Central memory CD8-positive, alpha-beta T cell (primary cell): ENCODE measurements at regions not wholly inside any gene's neighbourhood (a gene's known extent, or its start where the extent isn't known, plus 50 kb on each side); places are given as distances from the start of the nearest gene placed in this dataset.
"Not testable (repeated sequence)": the region's sequence is repeated elsewhere in the genome, so short reads cannot be mapped to it uniquely, and the experiment has no call there.

Source experiments
- ATAC-seq: fragments of 150-1000 bp; cut with Tn5 transposase; replicated peaks from 2 replicates; pipeline ENCODE4 v1.10.0; 2022; ENCODE audit warnings: mild to moderate bottlenecking, moderate FRiP score, moderate number of reproducible peaks; ENCODE audit not compliant: poor library complexity, severe bottlenecking; ENCODE audit errors: extremely low read depth
- DNase-seq, 2 donors: peaks; one replicate each; pipeline ENCODE4 v3.0.0; 2021; ENCODE audit warnings: low spot score in 2 of 2
- H3K27ac Mint-ChIP-seq: one replicate; pipeline ENCODE4 v1.8.0; 2022; ENCODE audit warnings: low read depth, mild to moderate bottlenecking, moderate library complexity, mixed read lengths
- H3K27me3 Mint-ChIP-seq: one replicate; pipeline ENCODE4 v1.8.0; 2022; ENCODE audit warnings: mixed read lengths
- H3K36me3 Mint-ChIP-seq: one replicate; pipeline ENCODE4 v1.8.0; 2022; ENCODE audit warnings: mild to moderate bottlenecking, moderate library complexity, mixed read lengths; ENCODE audit not compliant: insufficient read depth
- H3K4me1 Mint-ChIP-seq: one replicate; pipeline ENCODE4 v1.8.0; 2022; ENCODE audit warnings: mixed read lengths
- H3K4me3 Mint-ChIP-seq: one replicate; pipeline ENCODE4 v1.8.0; 2022; ENCODE audit warnings: mild to moderate bottlenecking, moderate library complexity, mixed read lengths
- H3K9me3 Mint-ChIP-seq: one replicate; pipeline ENCODE4 v1.8.0; 2022; ENCODE audit warnings: mixed read lengths

- ATAC-seq (no peak), DNase-seq (no peak)
- no peaks in the 10 kb centered on the region for H3K27me3 Mint-ChIP-seq
- no peaks in the 10 kb centered on the region for H3K4me1 Mint-ChIP-seq
- H3K9me3 Mint-ChIP-seq: peaks cover 5% of the 10 kb centered on the region
- H3K4me3 Mint-ChIP-seq: no peak overlapping the region
- H3K27ac Mint-ChIP-seq: no peak overlapping the region
- no peaks in the 10 kb centered on the region for H3K36me3 Mint-ChIP-seq
Observed at GRCh38 chr2:183811281-183811680, 687.0 kb downstream of the NUP35 start.

GRCh38 chr2:183812091-183812490 lies 687.8 kb downstream of the NUP35 start:
- ATAC-seq (no peak), DNase-seq (no peak)
- Mint-ChIP-seq H3K4me3 (no peak overlapping the region), H3K36me3 (no peaks in the 10 kb centered on the region), H3K27ac (no peak overlapping the region), H3K4me1 (no peaks in the 10 kb centered on the region), H3K27me3 (no peaks in the 10 kb centered on the region), H3K9me3 (peaks cover 5% of the 10 kb centered on the region)

DNA sequence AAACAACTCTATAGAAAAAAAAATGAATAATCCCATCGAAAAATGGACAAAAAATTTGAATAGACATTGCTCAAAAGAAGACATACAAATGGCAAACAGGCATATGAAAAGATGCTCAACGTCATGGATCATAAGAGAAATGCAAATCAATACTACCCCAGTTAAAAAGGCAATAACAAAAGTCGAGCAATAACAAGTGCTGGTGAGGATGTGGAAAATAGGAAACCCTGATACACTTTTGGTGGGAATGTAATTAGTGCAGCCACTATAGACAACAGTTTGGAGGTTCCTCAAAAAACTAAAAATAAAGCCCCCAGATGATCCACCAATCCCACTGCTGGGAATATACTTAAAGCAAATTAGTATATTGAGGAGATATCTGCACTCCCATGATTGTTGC lies 701.5 kb downstream of the NUP35 start:
- Mint-ChIP-seq H3K9me3 (peaks cover 14% of the 10 kb centered on the region), H3K36me3 (no peaks in the 10 kb centered on the region), H3K4me1 (no peaks in the 10 kb centered on the region), H3K27ac (no peak overlapping the region), H3K4me3 (no peak overlapping the region), H3K27me3 (no peaks in the 10 kb centered on the region)
- no peak for DNase-seq
- no peak for ATAC-seq

- no peak overlapping the region for H3K27ac Mint-ChIP-seq
- peaks cover 14% of the 10 kb centered on the region for H3K9me3 Mint-ChIP-seq
- no peaks in the 10 kb centered on the region for H3K36me3 Mint-ChIP-seq
- ATAC-seq (no peak), DNase-seq (no peak)
- H3K4me1 Mint-ChIP-seq: no peaks in the 10 kb centered on the region
- no peak overlapping the region for H3K4me3 Mint-ChIP-seq
- H3K27me3 Mint-ChIP-seq: no peaks in the 10 kb centered on the region
Observed at GRCh38 chr2:183829931-183830330, 705.7 kb downstream of the NUP35 start.

- Mint-ChIP-seq H3K27me3 (no peaks in the 10 kb centered on the region), H3K27ac (no peak overlapping the region), H3K4me1 (no peaks in the 10 kb centered on the region), H3K4me3 (no peak overlapping the region), H3K36me3 (no peaks in the 10 kb centered on the region), H3K9me3 (peaks cover 10% of the 10 kb centered on the region)
- ATAC-seq: no peak
- DNase-seq: no peak
Observed at GRCh38 chr2:183837157-183837556, 712.9 kb downstream of the NUP35 start.

- Mint-ChIP-seq H3K9me3 (peaks cover 15% of the 10 kb centered on the region), H3K4me3 (no peak overlapping the region), H3K4me1 (no peaks in the 10 kb centered on the region), H3K27ac (no peak overlapping the region), H3K36me3 (no peaks in the 10 kb centered on the region), H3K27me3 (no peaks in the 10 kb centered on the region)
- ATAC-seq (no peak), DNase-seq (no peak)
Observed at GRCh38 chr2:183838295-183838694, 714.1 kb downstream of the NUP35 start.

- no peaks in the 10 kb centered on the region for H3K27me3 Mint-ChIP-seq
- H3K4me1 Mint-ChIP-seq: no peaks in the 10 kb centered on the region
- H3K36me3 Mint-ChIP-seq: peaks cover 2% of the 10 kb centered on the region
- peaks cover 22% of the 10 kb centered on the region for H3K9me3 Mint-ChIP-seq
- DNase-seq (no peak), ATAC-seq (no peak)
- no peak overlapping the region for H3K4me3 Mint-ChIP-seq
- no peak overlapping the region for H3K27ac Mint-ChIP-seq
Observed at GRCh38 chr2:183840061-183840584, 715.9 kb downstream of the NUP35 start.

DNA sequence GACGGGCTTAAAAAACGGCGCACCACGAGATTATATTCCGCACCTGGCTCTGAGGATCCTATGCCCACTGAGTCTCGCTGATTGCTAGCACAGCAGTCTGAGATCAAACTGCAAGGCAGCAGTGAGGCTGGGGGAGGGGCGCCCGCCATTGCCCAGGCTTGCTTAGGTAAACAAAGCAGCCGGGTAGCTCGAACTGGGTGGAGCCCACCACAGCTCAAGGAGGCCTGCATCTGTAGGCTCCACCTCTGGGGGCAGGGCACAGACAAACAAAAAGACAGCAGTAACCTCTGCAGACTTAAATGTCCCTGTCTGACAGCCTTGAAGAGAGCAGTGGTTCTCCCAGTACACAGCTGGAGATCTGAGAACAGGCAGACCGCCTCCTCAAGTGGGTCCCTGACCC lies 725.6 kb downstream of the NUP35 start:
- H3K4me3 Mint-ChIP-seq, ATAC-seq, H3K27me3 Mint-ChIP-seq, H3K36me3 Mint-ChIP-seq, DNase-seq, H3K4me1 Mint-ChIP-seq, H3K27ac Mint-ChIP-seq: not testable (repeated sequence)
- H3K9me3 Mint-ChIP-seq: peaks cover 22% of the 10 kb centered on the region

GRCh38 chr2:183859129-183859528 lies 734.9 kb downstream of the NUP35 start:
- H3K27me3 Mint-ChIP-seq: no peaks in the 10 kb centered on the region
- DNase-seq: no peak
- no peak overlapping the region for H3K27ac Mint-ChIP-seq
- H3K4me1 Mint-ChIP-seq: no peaks in the 10 kb centered on the region
- H3K4me3 Mint-ChIP-seq: no peak overlapping the region
- H3K36me3 Mint-ChIP-seq: no peaks in the 10 kb centered on the region
- ATAC-seq: no peak
- H3K9me3 Mint-ChIP-seq: no peaks in the 10 kb centered on the region

DNA sequence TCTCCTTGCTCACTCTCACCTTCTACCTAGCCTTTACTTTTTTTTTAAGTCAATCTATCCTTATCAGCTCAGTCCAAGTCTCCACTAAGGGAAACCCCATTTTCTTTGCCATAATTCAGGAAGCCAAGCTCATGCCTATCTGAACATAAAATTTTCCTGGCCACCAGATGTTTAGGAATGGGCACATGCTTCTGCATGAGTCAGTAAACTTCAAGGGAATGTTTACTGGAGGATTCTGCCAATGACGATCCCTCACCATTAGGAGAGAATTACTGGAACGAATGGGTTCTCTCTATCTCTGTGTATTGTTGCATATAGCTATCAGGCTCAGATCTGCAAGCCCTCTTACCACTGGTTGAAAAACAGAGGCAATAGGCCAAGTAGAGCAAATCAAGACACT lies 731.7 kb upstream of the ZNF804A start:
- ATAC-seq (no peak), DNase-seq (no peak)
- Mint-ChIP-seq H3K27me3 (no peaks in the 10 kb centered on the region), H3K9me3 (no peaks in the 10 kb centered on the region), H3K36me3 (no peaks in the 10 kb centered on the region), H3K4me1 (no peaks in the 10 kb centered on the region), H3K4me3 (no peak overlapping the region), H3K27ac (no peak overlapping the region)

DNA sequence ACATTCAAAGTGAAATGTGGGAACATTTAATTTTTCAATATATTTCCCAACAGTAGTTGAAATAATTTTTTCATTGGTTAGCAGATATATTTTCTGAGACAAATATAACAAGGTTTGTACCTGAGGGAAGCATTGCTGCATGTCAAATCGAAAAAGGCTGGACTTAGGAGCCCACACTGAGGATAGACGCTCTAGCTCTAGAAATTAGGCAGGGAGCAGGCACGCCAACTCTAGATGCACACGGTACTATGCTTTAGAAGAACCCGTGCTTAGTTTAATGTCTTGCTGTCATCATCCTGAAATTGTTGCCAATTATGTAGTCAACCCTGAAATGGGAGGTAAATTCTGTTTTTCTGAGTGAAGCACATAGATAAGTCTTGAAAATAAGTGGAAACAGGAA lies 731.1 kb upstream of the ZNF804A start:
- no peaks in the 10 kb centered on the region for H3K36me3 Mint-ChIP-seq
- H3K27me3 Mint-ChIP-seq: no peaks in the 10 kb centered on the region
- H3K27ac Mint-ChIP-seq: no peak overlapping the region
- no peak overlapping the region for H3K4me3 Mint-ChIP-seq
- ATAC-seq (no peak), DNase-seq (no peak)
- no peaks in the 10 kb centered on the region for H3K4me1 Mint-ChIP-seq
- H3K9me3 Mint-ChIP-seq: no peaks in the 10 kb centered on the region

DNA sequence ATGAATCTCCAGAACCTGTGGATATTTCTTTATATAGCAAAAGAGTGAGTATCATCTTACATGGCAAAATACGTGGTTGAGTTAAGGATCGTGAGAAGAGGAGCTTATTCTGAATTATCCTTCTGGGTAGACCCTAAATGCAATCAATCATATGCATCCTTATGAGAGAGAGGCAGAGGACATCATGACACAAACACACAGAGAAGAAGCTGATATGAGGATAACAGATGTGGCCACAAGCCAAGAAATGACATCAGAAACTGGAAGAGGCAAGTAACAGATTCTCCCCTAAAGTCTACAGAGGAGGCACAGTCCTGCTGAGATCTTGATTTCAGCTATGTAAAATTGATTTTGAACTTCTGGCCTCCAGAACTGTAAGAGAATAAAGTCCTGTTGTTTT lies 730.2 kb upstream of the ZNF804A start:
- no peaks in the 10 kb centered on the region for H3K36me3 Mint-ChIP-seq
- H3K4me3 Mint-ChIP-seq: no peak overlapping the region
- no peaks in the 10 kb centered on the region for H3K4me1 Mint-ChIP-seq
- H3K9me3 Mint-ChIP-seq: peaks cover 4% of the 10 kb centered on the region
- DNase-seq: no peak
- no peaks in the 10 kb centered on the region for H3K27me3 Mint-ChIP-seq
- no peak for ATAC-seq
- H3K27ac Mint-ChIP-seq: no peak overlapping the region

- Mint-ChIP-seq H3K9me3 (peaks cover 8% of the 10 kb centered on the region), H3K4me3 (no peak overlapping the region), H3K4me1 (no peaks in the 10 kb centered on the region), H3K27me3 (no peaks in the 10 kb centered on the region), H3K36me3 (no peaks in the 10 kb centered on the region), H3K27ac (no peak overlapping the region)
- ATAC-seq: no peak
- DNase-seq: no peak
Observed at GRCh38 chr2:183868707-183869106, 729.6 kb upstream of the ZNF804A start.

DNA sequence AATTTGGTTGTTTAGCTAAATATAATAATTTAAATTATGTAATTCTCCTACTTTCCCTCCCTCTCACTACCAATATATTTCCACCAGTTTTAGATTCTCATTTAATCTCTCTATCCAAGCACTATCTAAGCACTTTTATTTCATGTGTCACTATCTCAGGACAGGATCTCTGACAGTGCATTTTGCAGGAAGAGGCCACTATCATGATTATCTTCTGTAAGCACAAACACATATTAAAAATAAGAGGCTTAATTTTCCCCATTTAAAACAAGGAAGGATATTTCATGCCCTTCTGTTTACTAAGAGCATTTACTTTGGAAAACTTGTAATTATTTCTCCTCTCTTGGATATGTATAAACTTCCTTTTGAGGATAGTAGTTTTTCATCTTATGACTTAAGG lies 726.2 kb upstream of the ZNF804A start:
- Mint-ChIP-seq H3K4me3 (no peak overlapping the region), H3K4me1 (no peaks in the 10 kb centered on the region), H3K27ac (no peak overlapping the region), H3K36me3 (no peaks in the 10 kb centered on the region), H3K9me3 (peaks cover 19% of the 10 kb centered on the region), H3K27me3 (no peaks in the 10 kb centered on the region)
- no peak for ATAC-seq
- no peak for DNase-seq
